ENCODE measurements at regions not wholly inside any gene's neighbourhood (a gene's known extent, or its start where the extent isn't known, plus 50 kb on each side); places are given as distances from the start of the nearest gene placed in this dataset.

DNA sequence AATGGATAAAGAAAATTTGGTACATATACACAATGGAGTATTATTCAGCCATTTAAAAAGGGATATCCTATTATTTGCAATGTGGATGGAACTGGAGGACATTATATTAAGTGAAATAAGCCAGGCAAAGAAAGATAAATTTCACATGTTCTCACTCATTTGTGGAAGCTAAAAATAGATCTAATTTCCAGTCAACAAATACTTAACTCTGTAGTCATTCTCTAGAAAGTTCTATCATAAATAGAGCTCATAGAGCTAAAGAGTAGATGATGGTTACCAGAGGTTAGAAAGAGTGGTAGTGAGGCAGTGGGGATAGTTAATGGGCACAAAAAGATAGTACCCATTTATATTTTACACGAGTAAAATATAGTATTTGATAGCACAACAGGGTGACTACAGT lies 104.2 kb upstream of the SLC13A1 start:
- TF ChIP-seq, protein P1, sequence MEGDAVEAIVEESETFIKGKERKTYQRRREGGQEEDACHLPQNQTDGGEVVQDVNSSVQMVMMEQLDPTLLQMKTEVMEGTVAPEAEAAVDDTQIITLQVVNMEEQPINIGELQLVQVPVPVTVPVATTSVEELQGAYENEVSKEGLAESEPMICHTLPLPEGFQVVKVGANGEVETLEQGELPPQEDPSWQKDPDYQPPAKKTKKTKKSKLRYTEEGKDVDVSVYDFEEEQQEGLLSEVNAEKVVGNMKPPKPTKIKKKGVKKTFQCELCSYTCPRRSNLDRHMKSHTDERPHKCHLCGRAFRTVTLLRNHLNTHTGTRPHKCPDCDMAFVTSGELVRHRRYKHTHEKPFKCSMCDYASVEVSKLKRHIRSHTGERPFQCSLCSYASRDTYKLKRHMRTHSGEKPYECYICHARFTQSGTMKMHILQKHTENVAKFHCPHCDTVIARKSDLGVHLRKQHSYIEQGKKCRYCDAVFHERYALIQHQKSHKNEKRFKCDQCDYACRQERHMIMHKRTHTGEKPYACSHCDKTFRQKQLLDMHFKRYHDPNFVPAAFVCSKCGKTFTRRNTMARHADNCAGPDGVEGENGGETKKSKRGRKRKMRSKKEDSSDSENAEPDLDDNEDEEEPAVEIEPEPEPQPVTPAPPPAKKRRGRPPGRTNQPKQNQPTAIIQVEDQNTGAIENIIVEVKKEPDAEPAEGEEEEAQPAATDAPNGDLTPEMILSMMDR (IDR thresholded peaks at IDR 0.05; ENCODE audit: low read depth, low read length, poor library complexity, severe bottlenecking) = no peak
- TF ChIP-seq EZH2phosphoT487 (IDR thresholded peaks at IDR 0.05; ENCODE audit: borderline replicate concordance, low read length) = no peak

All from DOHH2 (cell line).